ENCODE measurements at regions not wholly inside any gene's neighbourhood (a gene's known extent, or its start where the extent isn't known, plus 50 kb on each side); places are given as distances from the start of the nearest gene placed in this dataset.

DNA sequence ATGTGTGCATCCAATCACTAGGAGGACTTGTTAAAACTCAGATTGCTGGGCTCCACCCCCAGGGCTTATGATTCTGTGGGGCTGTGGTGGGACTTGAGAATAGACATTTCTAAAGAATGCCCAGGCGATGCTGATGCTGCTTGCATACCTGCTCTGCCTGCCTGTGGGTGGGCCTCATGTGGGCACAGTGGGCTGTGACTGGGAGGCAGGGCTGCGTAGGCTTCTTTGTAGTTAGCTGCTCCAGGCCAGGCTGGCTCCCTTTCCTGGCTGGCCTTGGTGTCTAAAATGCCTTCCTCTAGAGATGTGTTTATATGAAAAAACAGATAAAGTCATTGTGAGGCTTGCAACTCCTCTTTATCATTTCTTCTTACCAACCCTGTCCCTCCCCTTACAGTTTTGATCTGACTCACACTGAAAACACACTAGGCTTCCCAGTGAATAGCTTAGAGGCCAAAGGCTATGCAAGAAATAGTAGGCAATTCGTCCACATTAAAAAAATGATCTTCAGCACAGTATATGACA lies 495.5 kb upstream of the MAP3K7 start:
- Histone ChIP-seq H3K9me3 (no peaks in the 10 kb centered on the region), H3K27me3 (no peaks in the 10 kb centered on the region), H3K4me3 (no peak overlapping the region), H3K4me1 (no peaks in the 10 kb centered on the region), H3K36me3 (no peaks in the 10 kb centered on the region), H3K27ac (no peak overlapping the region)
- no peak for DNase-seq (ENCODE audit: low spot score in 2 of 2)
- intact Hi-C loops (cut with DNase I; ENCODE audit: low total_unique reads), result no loop called here
- no peak for TF ChIP-seq POLR2AphosphoS5 (IDR thresholded peaks at IDR 0.05)
- TF ChIP-seq, protein P1, sequence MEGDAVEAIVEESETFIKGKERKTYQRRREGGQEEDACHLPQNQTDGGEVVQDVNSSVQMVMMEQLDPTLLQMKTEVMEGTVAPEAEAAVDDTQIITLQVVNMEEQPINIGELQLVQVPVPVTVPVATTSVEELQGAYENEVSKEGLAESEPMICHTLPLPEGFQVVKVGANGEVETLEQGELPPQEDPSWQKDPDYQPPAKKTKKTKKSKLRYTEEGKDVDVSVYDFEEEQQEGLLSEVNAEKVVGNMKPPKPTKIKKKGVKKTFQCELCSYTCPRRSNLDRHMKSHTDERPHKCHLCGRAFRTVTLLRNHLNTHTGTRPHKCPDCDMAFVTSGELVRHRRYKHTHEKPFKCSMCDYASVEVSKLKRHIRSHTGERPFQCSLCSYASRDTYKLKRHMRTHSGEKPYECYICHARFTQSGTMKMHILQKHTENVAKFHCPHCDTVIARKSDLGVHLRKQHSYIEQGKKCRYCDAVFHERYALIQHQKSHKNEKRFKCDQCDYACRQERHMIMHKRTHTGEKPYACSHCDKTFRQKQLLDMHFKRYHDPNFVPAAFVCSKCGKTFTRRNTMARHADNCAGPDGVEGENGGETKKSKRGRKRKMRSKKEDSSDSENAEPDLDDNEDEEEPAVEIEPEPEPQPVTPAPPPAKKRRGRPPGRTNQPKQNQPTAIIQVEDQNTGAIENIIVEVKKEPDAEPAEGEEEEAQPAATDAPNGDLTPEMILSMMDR (IDR thresholded peaks at IDR 0.05), result no peak
- TF ChIP-seq POLR2A (IDR thresholded peaks at IDR 0.05), result no peak

DNA sequence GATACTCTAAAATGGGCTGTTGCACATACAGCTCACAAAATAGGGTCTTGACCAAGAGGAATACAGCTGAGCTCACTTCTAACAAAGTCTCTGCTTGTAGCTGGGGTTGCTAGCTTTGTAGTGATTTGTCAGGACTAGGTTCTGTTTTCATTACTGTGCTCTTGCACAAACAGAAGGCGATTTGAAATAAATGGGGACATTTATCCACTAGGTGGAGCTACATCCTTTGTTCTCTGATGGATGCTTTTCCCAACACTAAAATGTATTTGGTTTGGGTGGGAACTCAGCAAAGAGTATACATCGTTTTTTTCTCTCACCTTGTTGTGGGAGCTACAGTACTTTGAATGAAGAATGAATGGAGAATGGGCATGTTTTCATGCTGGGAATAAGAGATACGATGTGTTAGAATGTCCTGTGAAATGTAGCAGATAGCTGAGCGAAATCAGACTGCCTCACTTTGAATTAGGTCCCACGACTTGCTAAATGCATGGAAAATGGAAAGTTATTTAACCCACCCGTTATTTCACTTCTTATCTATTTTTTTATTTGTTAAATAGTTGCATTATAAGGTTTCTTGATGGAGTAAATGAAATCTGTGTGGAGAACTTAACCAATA lies 494.7 kb upstream of the MAP3K7 start:
- intact Hi-C loops (cut with DNase I; ENCODE audit: low total_unique reads), result no loop called here
- Histone ChIP-seq H3K4me1 (no peaks in the 10 kb centered on the region), H3K4me3 (no peak overlapping the region), H3K36me3 (no peaks in the 10 kb centered on the region), H3K9me3 (no peaks in the 10 kb centered on the region), H3K27me3 (no peaks in the 10 kb centered on the region), H3K27ac (no peak overlapping the region)
- no peak for DNase-seq (ENCODE audit: low spot score in 2 of 2)
- no peak for TF ChIP-seq POLR2AphosphoS5 (IDR thresholded peaks at IDR 0.05)
- no peak for TF ChIP-seq POLR2A (IDR thresholded peaks at IDR 0.05)
- TF ChIP-seq, protein P1 (IDR thresholded peaks at IDR 0.05), result peak; percentile 40 to 44 (median 42)

- no peak for DNase-seq (ENCODE audit: low spot score in 2 of 2)
- Histone ChIP-seq H3K4me3 (no peak overlapping the region), H3K4me1 (no peaks in the 10 kb centered on the region), H3K9me3 (no peaks in the 10 kb centered on the region), H3K27ac (no peak overlapping the region), H3K27me3 (no peaks in the 10 kb centered on the region), H3K36me3 (no peaks in the 10 kb centered on the region)
- TF ChIP-seq POLR2AphosphoS5 (IDR thresholded peaks at IDR 0.05) (no peak), POLR2A (IDR thresholded peaks at IDR 0.05) (no peak)
- TF ChIP-seq, protein P1 (IDR thresholded peaks at IDR 0.05), result no peak
- intact Hi-C loops (cut with DNase I; ENCODE audit: low total_unique reads), result no loop called here
Measured at GRCh38 chr6:91080871-91081270, 494.0 kb upstream of the MAP3K7 start.

GRCh38 chr6:91079969-91080368 lies 493.1 kb upstream of the MAP3K7 start:
- H3K36me3 ChIP-seq, result no peaks in the 10 kb centered on the region
- TF ChIP-seq POLR2A (IDR thresholded peaks at IDR 0.05), result no peak
- no peak for TF ChIP-seq POLR2AphosphoS5 (IDR thresholded peaks at IDR 0.05)
- TF ChIP-seq, protein P1 (IDR thresholded peaks at IDR 0.05), result no peak
- no peaks in the 10 kb centered on the region for H3K9me3 ChIP-seq
- intact Hi-C loops (cut with DNase I; ENCODE audit: low total_unique reads), result no loop called here
- H3K27ac ChIP-seq, result no peak overlapping the region
- no peaks in the 10 kb centered on the region for H3K4me1 ChIP-seq
- no peak for DNase-seq (ENCODE audit: low spot score in 2 of 2)
- no peak overlapping the region for H3K4me3 ChIP-seq
- no peaks in the 10 kb centered on the region for H3K27me3 ChIP-seq

DNA sequence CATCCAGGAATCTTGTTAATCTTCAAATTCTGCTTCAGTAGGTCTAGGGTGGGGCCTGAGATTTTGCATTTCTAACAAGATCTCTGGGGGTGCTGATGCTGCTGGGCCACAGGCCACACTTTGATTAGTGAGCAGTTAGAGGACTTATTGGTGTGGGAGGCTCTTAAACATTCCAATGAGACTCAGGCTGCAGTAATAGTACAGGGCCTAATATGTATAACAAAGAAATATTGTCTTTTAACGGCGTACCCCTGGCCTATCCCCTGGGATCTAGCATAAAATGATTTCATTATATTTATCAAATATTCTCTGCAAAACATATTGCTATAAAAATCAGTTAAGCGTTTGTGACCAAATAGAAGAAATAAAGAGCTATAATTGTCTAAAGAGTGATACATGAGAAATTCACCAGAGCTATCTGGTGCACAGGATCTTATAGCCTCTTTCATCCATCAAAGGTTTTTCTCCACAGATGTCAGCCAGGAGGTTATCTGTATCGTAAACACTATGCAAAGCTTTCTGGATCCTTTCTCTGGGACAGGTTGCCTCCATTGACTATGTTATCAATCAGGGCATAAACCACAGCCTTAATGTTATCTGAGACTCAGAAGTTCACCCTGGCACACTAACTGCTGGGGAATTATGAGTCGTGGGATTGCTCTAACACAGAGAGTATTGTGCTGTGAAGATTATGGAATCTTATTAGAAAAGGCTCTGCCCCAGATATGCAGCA lies 488.5 kb upstream of the MAP3K7 start:
- no peak overlapping the region for H3K27ac ChIP-seq
- DNase-seq (ENCODE audit: low spot score in 2 of 2), result no peak
- no peak overlapping the region for H3K4me3 ChIP-seq

More for the DNA sequence above, 488.5 kb upstream of the MAP3K7 start:
- TF ChIP-seq, protein P1 (IDR thresholded peaks at IDR 0.05), result no peak
- TF ChIP-seq POLR2AphosphoS5 (IDR thresholded peaks at IDR 0.05) (no peak), POLR2A (IDR thresholded peaks at IDR 0.05) (no peak)
- no peaks in the 10 kb centered on the region for H3K27me3 ChIP-seq
- H3K9me3 ChIP-seq, result no peaks in the 10 kb centered on the region
- no peaks in the 10 kb centered on the region for H3K4me1 ChIP-seq
- no peaks in the 10 kb centered on the region for H3K36me3 ChIP-seq
- intact Hi-C loops (cut with DNase I; ENCODE audit: low total_unique reads), result no loop called here

Data from breast epithelium (tissue), 4 donors.